ENCODE measurements at regions not wholly inside any gene's neighbourhood (a gene's known extent, or its start where the extent isn't known, plus 50 kb on each side); places are given as distances from the start of the nearest gene placed in this dataset.

- no peaks in the 10 kb centered on the region for H3K9me3 ChIP-seq
- 88 to 100% (median 95%) methylated on average over 1 of the region's 1 CpG for WGBS, 5 donors
- DNase-seq: no peak
- H3K27me3 ChIP-seq: no peaks in the 10 kb centered on the region
- no peak for TF ChIP-seq CTCF (IDR thresholded peaks at IDR 0.05)
- TF ChIP-seq POLR2AphosphoS5 (IDR thresholded peaks at IDR 0.05): no peak
- TF ChIP-seq EP300 (IDR thresholded peaks at IDR 0.05): no peak
- no peak for TF ChIP-seq POLR2A (IDR thresholded peaks at IDR 0.05)
- H3K36me3 ChIP-seq: no peaks in the 10 kb centered on the region
- no peak overlapping the region for H3K27ac ChIP-seq
- no peaks in the 10 kb centered on the region for H3K4me1 ChIP-seq
- H3K4me3 ChIP-seq: no peak overlapping the region
- intact Hi-C loops (cut with DNase I; ENCODE audit: low total_unique reads): no loop called here
Observed at GRCh38 chr2:21580391-21580790, 456.6 kb downstream of the TDRD15 start.

- Histone ChIP-seq H3K9me3 (no peaks in the 10 kb centered on the region), H3K27ac (no peak overlapping the region), H3K4me3 (no peak overlapping the region), H3K36me3 (no peaks in the 10 kb centered on the region), H3K4me1 (no peaks in the 10 kb centered on the region), H3K27me3 (no peaks in the 10 kb centered on the region)
- DNase-seq: no peak
- TF ChIP-seq POLR2AphosphoS5 (IDR thresholded peaks at IDR 0.05): no peak
- TF ChIP-seq POLR2A (IDR thresholded peaks at IDR 0.05): no peak
- TF ChIP-seq EP300 (IDR thresholded peaks at IDR 0.05): no peak
- no peak for TF ChIP-seq CTCF (IDR thresholded peaks at IDR 0.05)
- intact Hi-C loops (cut with DNase I; ENCODE audit: low total_unique reads): no loop called here
Observed at GRCh38 chr2:21585881-21586280, 462.1 kb downstream of the TDRD15 start.

- TF ChIP-seq POLR2AphosphoS5 (IDR thresholded peaks at IDR 0.05): no peak
- TF ChIP-seq CTCF (IDR thresholded peaks at IDR 0.05): no peak
- TF ChIP-seq EP300 (IDR thresholded peaks at IDR 0.05): no peak
- no peak for TF ChIP-seq POLR2A (IDR thresholded peaks at IDR 0.05)
- H3K36me3 ChIP-seq: no peaks in the 10 kb centered on the region
- H3K4me1 ChIP-seq: no peaks in the 10 kb centered on the region
- no peak for DNase-seq
- H3K27me3 ChIP-seq: no peaks in the 10 kb centered on the region
- H3K9me3 ChIP-seq: no peaks in the 10 kb centered on the region
- intact Hi-C loops (cut with DNase I; ENCODE audit: low total_unique reads): no loop called here
- 74 to 82% (median 79%) methylated on average over 7 of the region's 7 CpGs for WGBS, 5 donors
- H3K4me3 ChIP-seq: no peak overlapping the region
- H3K27ac ChIP-seq: no peak overlapping the region
Observed at GRCh38 chr2:21590026-21590690, 466.4 kb downstream of the TDRD15 start.

- no peaks in the 10 kb centered on the region for H3K27me3 ChIP-seq
- no peak for TF ChIP-seq CTCF (IDR thresholded peaks at IDR 0.05)
- TF ChIP-seq POLR2AphosphoS5 (IDR thresholded peaks at IDR 0.05): no peak
- no peak for TF ChIP-seq POLR2A (IDR thresholded peaks at IDR 0.05)
- no peak for TF ChIP-seq EP300 (IDR thresholded peaks at IDR 0.05)
- 61 to 73% (median 67%) methylated on average over 1 of the region's 1 CpG for WGBS, 5 donors
- no peak overlapping the region for H3K4me3 ChIP-seq
- no peaks in the 10 kb centered on the region for H3K4me1 ChIP-seq
- intact Hi-C loops (cut with DNase I; ENCODE audit: low total_unique reads): no loop called here
- peaks cover 0 to 4% (median 0%) of the 10 kb centered on the region in 4 donors for H3K9me3 ChIP-seq
- H3K27ac ChIP-seq: no peak overlapping the region
- H3K36me3 ChIP-seq: no peaks in the 10 kb centered on the region
- DNase-seq: no peak
Observed at GRCh38 chr2:21591926-21592325, 468.2 kb downstream of the TDRD15 start.
